Activated naive CD8-positive, alpha-beta T cell treated with anti-CD3 and anti-CD28 coated beads, Interleukin-2, amount 50 U/mL, for 24 hours (primary cell): ENCODE measurements at regions not wholly inside any gene's neighbourhood (a gene's known extent, or its start where the extent isn't known, plus 50 kb on each side); places are given as distances from the start of the nearest gene placed in this dataset.
"Not testable (repeated sequence)": the region's sequence is repeated elsewhere in the genome, so short reads cannot be mapped to it uniquely, and the experiment has no call there.

Experiments
- ATAC-seq: fragments of 150-1000 bp; cut with Tn5 transposase; one replicate; pipeline ENCODE4 v1.10.0; 2021
- DNase-seq: peaks from one replicate; pipeline ENCODE4 v3.0.0; 2021
- H3K27ac Mint-ChIP-seq: one replicate; pipeline ENCODE4 v1.8.0; 2021; ENCODE audit warnings: mild to moderate bottlenecking, mixed read lengths
- H3K27me3 Mint-ChIP-seq: one replicate; pipeline ENCODE4 v1.8.0; 2021; ENCODE audit warnings: mixed read lengths
- H3K36me3 Mint-ChIP-seq: one replicate; pipeline ENCODE4 v1.8.0; 2021; ENCODE audit warnings: low read depth, mixed read lengths
- H3K4me1 Mint-ChIP-seq: one replicate; pipeline ENCODE4 v1.8.0; 2021; ENCODE audit warnings: mixed read lengths
- H3K4me3 Mint-ChIP-seq: one replicate; pipeline ENCODE4 v1.8.0; 2021; ENCODE audit warnings: mild to moderate bottlenecking, moderate library complexity, mixed read lengths
- H3K9me3 Mint-ChIP-seq: one replicate; pipeline ENCODE4 v1.8.0; 2021; ENCODE audit warnings: mixed read lengths

DNA sequence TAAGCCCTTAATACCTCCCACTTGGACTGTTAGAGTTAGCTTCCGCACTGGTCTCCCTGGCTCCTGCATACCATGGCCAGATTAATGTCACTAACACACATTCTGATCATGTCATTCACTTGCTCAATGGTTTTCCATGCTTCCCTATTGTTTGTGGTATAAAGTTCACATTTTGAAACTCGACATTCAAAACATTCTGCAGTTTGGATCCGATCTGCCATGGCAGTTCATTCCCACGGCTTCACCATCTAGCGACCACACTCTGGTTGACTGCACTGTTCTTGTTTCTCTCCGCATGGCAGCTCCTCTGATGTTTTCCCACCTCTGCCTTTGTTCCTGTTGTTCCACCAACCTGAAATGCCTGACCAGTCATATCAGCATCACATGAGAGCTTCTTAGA lies 87.4 kb upstream of the WAC start:
- H3K4me1 Mint-ChIP-seq, result no peaks in the 10 kb centered on the region
- H3K9me3 Mint-ChIP-seq, result no peaks in the 10 kb centered on the region
- H3K27me3 Mint-ChIP-seq, result peaks cover 2% of the 10 kb centered on the region
- no peak overlapping the region for H3K4me3 Mint-ChIP-seq
- no peak overlapping the region for H3K27ac Mint-ChIP-seq
- DNase-seq (no peak), ATAC-seq (no peak)
- no peaks in the 10 kb centered on the region for H3K36me3 Mint-ChIP-seq

DNA sequence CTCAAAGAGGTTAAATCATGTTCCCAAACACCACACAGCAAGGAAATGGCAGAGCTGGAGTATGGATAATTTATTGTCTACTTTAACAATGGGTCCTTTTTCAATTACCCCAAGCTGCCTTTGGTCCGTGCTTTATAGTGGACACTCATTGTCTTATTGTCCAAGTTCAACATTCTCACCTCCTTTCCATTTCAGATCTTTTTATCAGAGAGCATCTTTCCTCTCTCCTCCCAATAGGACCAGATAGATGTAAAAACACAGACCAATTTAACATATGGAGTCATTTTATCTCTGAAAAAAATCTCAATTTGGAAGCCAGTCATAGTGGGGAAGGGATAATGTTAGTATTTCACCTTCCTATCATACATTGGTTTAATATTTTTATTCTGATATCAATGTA lies 83.5 kb upstream of the WAC start:
- ATAC-seq, result no peak
- Mint-ChIP-seq H3K4me1 (no peaks in the 10 kb centered on the region), H3K36me3 (no peaks in the 10 kb centered on the region), H3K4me3 (no peak overlapping the region), H3K27me3 (peaks cover 7% of the 10 kb centered on the region), H3K9me3 (no peaks in the 10 kb centered on the region), H3K27ac (no peak overlapping the region)
- no peak for DNase-seq

DNA sequence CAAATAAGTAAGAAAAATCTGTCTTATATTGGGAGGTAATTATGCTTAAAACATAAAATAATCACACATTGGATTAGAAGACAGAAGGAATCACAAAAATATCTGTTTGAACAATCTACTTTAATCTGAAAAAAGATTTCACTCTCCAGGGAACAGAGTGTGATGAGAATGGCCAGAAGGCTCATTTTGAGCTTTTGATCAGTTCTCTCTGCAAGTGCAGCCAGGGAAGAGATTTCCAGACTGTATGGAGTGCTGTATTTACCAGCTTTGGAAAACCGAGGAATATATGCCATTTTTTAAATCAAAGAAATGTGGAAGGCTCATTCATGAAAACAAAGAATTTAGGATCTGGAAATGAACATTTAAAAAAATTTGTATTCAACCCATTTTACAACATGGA lies 83.0 kb upstream of the WAC start:
- H3K36me3 Mint-ChIP-seq, result no peaks in the 10 kb centered on the region
- ATAC-seq (no peak), DNase-seq (no peak)
- no peaks in the 10 kb centered on the region for H3K9me3 Mint-ChIP-seq
- H3K4me1 Mint-ChIP-seq, result no peaks in the 10 kb centered on the region
- H3K27ac Mint-ChIP-seq, result no peak overlapping the region
- peaks cover 7% of the 10 kb centered on the region for H3K27me3 Mint-ChIP-seq
- H3K4me3 Mint-ChIP-seq, result no peak overlapping the region

DNA sequence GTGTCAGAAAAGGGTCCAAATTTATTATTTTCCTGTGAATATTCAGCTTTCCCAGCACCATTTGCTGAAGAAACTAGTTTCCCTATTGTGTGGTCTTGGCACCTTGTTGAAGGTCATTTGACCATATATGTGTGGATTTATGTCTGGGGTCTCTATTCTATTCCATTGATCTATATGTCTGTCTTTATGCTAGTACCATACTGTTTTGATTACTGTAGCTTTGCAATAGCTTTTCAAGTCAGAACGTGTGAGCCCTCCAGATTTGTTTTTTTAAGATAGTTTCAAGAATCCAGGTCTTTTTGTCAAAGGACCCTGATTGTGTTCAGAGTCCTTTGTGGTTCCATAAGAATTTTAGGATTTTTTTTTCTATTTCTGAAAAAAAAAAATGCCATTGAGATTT lies 79.0 kb upstream of the WAC start:
- Mint-ChIP-seq H3K4me1 (no peaks in the 10 kb centered on the region), H3K9me3 (no peaks in the 10 kb centered on the region), H3K4me3 (no peak overlapping the region), H3K27me3 (peaks cover 18% of the 10 kb centered on the region), H3K27ac (no peak overlapping the region), H3K36me3 (no peaks in the 10 kb centered on the region)
- no peak for DNase-seq
- no peak for ATAC-seq

DNA sequence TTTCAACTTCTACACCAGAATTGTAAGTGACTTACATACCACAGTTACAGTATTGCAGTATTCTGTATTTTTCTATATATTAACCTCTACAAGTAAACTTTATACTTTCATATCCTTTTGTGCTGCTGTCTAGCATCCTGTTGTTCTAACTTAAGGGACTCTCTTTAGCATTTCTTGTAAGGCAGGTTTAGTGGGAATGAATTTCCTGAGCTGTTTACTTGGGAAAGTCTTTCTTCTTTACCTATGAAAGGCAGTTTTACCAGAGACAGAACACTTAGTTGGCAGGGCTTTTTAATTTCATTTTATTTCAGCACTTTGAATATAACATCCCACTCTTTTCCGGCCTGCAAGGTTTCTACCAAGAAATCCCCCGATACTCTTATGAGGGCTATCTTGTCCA lies 75.8 kb upstream of the WAC start:
- ATAC-seq (no peak), DNase-seq (no peak)
- Mint-ChIP-seq H3K9me3 (no peaks in the 10 kb centered on the region), H3K27ac (no peak overlapping the region), H3K4me3 (no peak overlapping the region), H3K36me3 (no peaks in the 10 kb centered on the region), H3K27me3 (peaks cover 23% of the 10 kb centered on the region), H3K4me1 (no peaks in the 10 kb centered on the region)

DNA sequence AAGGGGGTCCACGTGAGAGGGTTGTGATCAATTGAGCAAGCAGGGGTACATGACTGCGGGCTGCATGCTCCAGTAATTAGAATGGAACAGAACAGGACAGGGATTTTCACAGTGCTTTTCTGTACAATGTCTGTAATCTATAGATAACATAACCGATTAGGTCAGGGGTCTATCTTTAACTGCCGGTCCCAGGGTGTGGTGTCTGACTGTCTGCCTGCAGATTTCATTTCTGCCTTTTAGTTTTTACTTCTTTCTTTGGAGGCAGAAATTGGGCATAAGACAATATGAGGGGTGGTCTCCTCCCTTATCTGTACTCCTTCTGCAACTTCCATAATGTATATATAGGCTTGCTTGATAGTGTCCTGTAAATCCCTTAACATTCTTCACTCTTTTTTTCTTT lies 75.0 kb upstream of the WAC start:
- H3K27me3 Mint-ChIP-seq, result peaks cover 23% of the 10 kb centered on the region
- H3K27ac Mint-ChIP-seq, H3K4me3 Mint-ChIP-seq, H3K9me3 Mint-ChIP-seq, DNase-seq, H3K4me1 Mint-ChIP-seq, ATAC-seq, H3K36me3 Mint-ChIP-seq: not testable (repeated sequence)

DNA sequence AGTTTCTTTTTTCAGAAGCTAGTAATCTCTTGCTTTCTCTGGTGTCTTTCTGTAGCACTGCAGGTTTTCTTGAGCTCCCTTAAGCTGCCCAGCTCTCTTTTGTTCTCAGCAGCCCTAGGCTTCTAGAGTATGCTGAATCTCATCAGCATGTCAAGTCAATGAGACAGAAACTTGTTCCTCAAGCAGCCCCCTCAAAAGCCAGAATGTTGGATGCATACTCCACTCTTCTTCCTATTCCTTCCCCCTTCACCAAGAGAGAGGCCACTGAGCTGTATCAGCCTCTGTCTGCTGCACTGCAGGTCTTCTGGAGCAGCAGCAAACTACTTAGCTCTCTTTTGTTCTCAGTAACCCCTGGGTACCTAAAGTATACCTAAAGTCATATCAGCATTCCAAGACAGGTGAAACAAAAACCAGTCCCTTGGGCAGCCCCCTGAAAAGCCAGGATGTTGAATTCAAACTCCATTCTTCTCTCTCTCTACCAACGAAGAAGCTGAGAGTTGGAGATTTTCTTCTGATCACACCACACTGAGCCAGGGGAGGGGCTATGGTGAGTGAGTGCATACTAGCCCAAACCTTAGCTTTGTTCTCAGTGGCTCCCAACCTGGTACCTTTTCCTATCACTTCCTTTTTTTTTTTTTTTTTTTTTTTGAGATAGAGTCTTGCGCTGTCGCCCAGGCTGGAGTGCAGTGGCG lies 73.3 kb upstream of the WAC start:
- H3K4me1 Mint-ChIP-seq, result no peaks in the 10 kb centered on the region
- H3K27ac Mint-ChIP-seq, result no peak overlapping the region
- ATAC-seq (no peak), DNase-seq (no peak)
- H3K36me3 Mint-ChIP-seq, result no peaks in the 10 kb centered on the region
- H3K9me3 Mint-ChIP-seq, result no peaks in the 10 kb centered on the region
- H3K27me3 Mint-ChIP-seq, result peaks cover 22% of the 10 kb centered on the region
- H3K4me3 Mint-ChIP-seq, result no peak overlapping the region

DNA sequence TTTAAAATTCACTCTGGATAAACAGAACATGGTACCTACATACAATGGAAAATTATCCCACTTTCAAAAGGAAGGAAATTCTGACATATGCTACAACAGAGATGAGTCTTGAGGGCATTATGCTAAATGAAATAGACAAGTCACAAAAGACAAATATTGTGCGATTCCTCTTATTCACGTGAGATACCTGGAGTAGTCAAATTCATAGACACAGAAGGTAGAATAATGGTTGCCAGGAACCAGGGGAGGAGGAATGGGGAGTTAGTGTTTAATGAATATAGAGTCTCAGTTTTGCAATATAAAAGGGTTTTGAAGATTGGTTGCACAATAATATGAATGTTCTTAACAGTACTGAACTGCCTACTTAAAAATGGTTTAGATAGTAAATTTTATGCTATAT lies 69.8 kb upstream of the WAC start:
- DNase-seq (no peak), ATAC-seq (no peak)
- Mint-ChIP-seq H3K27ac (no peak overlapping the region), H3K9me3 (no peaks in the 10 kb centered on the region), H3K4me1 (no peaks in the 10 kb centered on the region), H3K4me3 (no peak overlapping the region), H3K27me3 (peaks cover 15% of the 10 kb centered on the region), H3K36me3 (no peaks in the 10 kb centered on the region)

DNA sequence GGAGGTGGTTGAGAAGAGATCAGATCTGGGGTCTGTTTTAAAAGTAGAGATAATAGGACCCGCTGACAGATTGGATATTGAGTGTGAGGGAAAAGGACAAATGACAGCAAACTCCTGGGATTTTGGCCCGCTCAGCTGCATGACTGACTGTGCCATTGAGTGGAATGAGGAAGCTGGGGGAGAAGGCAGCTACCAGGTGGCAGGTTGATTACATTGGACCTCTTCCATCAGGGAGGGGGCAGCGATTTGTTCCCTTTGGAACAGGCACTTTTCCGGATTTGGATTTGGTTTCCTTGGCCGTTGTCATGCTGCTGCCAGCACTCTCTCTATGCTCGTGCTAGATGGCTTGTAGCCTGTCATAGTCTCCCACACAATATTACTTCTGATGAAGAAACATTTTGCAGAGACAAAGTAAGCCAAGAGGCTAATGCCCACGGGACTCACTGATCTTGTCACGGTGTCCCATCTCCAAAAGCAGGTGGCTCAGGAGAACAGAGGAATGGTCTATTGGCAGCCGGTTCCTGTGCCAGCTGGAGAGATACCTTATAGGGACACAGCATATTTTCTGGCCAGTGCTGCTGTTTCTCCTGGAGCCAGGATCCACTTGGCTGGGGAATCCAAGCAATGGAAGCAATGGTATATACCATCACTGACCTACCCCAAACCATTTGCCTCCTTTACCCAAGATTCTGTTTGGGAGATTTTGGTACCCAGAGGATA lies 69.1 kb upstream of the WAC start:
- H3K36me3 Mint-ChIP-seq, result no peaks in the 10 kb centered on the region
- H3K4me1 Mint-ChIP-seq, result no peaks in the 10 kb centered on the region
- DNase-seq, result no peak
- no peak overlapping the region for H3K27ac Mint-ChIP-seq
- no peak for ATAC-seq
- peaks cover 14% of the 10 kb centered on the region for H3K27me3 Mint-ChIP-seq
- no peaks in the 10 kb centered on the region for H3K9me3 Mint-ChIP-seq
- H3K4me3 Mint-ChIP-seq, result no peak overlapping the region

DNA sequence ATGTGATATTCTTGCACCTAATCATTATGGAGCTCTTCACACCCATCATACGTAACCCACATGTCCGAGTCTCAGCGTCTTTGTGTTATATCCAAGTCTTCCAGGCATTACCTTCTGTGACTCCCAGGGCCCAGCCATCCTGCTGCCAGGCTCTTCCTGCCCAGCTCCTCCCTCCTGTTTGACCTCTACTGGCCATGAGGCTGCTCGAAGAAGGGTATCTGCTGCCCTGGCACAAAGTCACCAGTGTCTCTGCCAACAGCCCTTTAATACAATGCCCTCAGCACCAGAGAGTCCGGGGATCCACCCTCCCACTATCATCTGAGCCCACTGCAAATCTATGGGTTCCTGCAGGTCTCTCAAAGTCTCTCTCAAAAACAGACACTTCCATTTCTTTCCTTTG lies 65.3 kb upstream of the WAC start:
- no peaks in the 10 kb centered on the region for H3K36me3 Mint-ChIP-seq
- ATAC-seq (no peak), DNase-seq (no peak)
- no peaks in the 10 kb centered on the region for H3K9me3 Mint-ChIP-seq
- H3K4me1 Mint-ChIP-seq, result no peaks in the 10 kb centered on the region
- H3K27me3 Mint-ChIP-seq, result peaks cover 8% of the 10 kb centered on the region
- H3K4me3 Mint-ChIP-seq, result no peak overlapping the region
- H3K27ac Mint-ChIP-seq, result no peak overlapping the region

DNA sequence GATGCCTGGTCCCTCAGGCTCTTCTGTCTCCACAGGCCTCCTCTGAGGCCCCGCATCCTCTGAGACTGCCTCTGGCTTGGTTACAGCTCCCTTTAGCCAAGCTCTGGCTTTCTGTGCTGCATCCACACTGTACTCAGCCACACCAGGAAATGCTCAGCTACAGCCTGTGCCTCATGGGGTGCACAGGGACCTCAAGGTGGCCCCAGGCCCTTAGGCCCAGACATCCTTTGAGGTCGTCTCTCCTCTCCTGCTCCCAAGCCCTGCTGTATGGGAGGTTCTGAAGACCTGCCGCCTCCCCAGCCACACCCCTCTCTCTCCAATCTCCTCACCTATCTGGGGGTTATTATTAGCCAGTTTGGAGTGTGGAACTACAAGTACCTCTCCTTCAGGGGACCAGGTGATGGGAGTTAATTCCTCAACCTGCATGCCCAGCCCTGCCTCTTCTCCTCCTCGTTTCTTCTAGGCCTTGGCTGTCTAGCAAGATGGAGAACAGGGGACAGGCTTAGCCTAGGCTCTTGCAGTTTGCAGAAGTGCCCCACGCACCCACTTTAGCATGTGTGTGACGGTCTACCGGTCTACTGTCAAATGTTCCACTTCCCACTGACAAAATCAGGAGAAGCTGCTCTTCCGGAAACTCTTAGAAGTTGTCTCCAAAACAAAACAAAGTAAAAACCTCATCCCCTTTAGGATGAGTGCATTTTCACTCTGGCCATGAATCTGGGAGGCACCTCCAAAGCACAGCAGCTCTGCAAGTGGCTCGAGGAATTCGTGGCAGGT lies 64.0 kb upstream of the WAC start:
- ATAC-seq, result no peak
- Mint-ChIP-seq H3K27me3 (peaks cover 3% of the 10 kb centered on the region), H3K9me3 (peaks cover under 1% of the 10 kb centered on the region), H3K36me3 (no peaks in the 10 kb centered on the region), H3K4me1 (no peaks in the 10 kb centered on the region), H3K27ac (no peak overlapping the region), H3K4me3 (no peak overlapping the region)
- DNase-seq, result no peak

DNA sequence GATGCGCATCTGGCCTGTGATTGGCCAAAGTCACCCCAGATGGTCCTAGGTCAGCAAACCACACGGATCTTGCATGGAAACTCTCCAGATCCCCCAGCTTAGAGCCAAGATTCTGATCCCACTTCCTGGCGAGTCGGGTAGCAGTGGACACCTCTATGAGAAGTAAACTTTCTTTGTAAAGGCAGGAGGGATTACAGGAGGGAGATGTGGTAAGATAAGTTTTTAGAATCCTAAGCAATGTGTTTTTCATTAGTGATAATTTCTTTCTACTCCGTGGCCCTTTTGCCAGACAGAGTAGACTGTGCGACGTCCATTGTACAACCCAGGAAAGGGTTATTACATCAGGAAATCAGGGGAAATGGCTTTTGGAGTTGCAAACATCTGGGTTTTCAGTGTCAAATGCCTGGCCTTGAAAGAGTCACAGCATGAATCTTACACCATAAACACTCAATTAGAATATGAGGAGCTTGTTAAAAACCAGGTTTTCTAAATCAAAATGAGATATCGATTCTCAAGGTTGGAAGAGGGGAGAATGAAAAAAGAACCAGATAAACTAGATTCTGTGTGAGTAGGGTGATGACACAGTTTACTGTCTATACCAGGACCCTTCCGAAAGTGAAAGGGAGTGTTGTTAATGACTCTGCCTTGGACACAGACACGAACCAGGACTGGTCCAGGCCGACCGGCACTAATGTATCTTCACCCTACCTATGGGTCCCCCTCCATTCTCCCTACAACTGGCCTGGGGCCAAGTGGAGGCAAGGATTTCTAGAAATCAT lies 61.9 kb upstream of the WAC start:
- H3K27ac Mint-ChIP-seq, result no peak overlapping the region
- peaks cover 4% of the 10 kb centered on the region for H3K9me3 Mint-ChIP-seq
- no peak overlapping the region for H3K4me3 Mint-ChIP-seq
- no peaks in the 10 kb centered on the region for H3K36me3 Mint-ChIP-seq
- DNase-seq (no peak), ATAC-seq (no peak)
- H3K27me3 Mint-ChIP-seq, result peaks cover 5% of the 10 kb centered on the region
- no peaks in the 10 kb centered on the region for H3K4me1 Mint-ChIP-seq

DNA sequence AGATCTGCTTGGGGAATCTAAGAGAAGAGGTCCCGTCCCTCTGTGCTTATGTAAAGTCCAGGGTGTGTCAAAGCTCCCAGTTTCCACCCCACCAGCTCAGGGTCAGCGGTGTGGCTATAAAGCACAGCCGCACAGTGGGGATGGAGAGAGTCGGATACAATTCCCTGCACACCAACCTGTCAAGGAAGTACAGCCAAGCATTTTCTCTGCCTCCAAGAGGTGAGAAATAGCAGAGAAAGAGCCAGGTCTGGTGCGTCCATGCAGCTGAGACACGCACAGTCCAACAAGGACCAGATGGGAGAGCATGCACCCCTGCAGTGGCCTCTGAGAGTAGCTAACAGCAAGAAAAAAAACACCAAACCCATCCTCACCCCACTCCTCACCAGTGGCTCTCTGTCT lies 61.3 kb upstream of the WAC start:
- DNase-seq (no peak), ATAC-seq (no peak)
- Mint-ChIP-seq H3K9me3 (peaks cover 4% of the 10 kb centered on the region), H3K4me3 (no peak overlapping the region), H3K27ac (no peak overlapping the region), H3K36me3 (no peaks in the 10 kb centered on the region), H3K4me1 (no peaks in the 10 kb centered on the region), H3K27me3 (peaks cover 8% of the 10 kb centered on the region)

DNA sequence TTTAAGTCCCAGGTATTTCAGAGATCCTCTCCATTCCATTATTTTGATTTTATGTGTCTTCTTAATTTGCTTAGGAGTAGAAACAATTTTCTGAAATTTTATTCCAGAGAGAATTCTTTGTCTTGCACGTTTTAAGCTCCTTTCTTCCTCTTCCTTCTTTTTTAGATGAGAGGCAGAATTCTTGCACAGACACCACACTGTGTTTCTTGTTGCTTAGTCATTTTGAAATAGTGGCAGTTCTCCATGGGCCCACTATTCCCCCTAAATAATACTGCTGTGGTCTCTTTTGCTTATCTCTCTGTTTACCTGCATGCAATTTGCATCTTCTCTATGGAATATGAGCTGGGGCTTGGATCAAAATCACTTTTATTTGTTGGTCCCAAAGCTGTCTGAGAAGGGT lies 54.3 kb upstream of the WAC start:
- H3K4me3 Mint-ChIP-seq, result no peak overlapping the region

More for the DNA sequence above, 54.3 kb upstream of the WAC start:
- Mint-ChIP-seq H3K9me3 (peaks cover 4% of the 10 kb centered on the region), H3K4me1 (no peaks in the 10 kb centered on the region), H3K36me3 (no peaks in the 10 kb centered on the region), H3K27me3 (peaks cover 8% of the 10 kb centered on the region), H3K27ac (no peak overlapping the region)
- no peak for DNase-seq
- no peak for ATAC-seq
